ENCODE measurements at regions not wholly inside any gene's neighbourhood (a gene's known extent, or its start where the extent isn't known, plus 50 kb on each side); places are given as distances from the start of the nearest gene placed in this dataset.

DNA sequence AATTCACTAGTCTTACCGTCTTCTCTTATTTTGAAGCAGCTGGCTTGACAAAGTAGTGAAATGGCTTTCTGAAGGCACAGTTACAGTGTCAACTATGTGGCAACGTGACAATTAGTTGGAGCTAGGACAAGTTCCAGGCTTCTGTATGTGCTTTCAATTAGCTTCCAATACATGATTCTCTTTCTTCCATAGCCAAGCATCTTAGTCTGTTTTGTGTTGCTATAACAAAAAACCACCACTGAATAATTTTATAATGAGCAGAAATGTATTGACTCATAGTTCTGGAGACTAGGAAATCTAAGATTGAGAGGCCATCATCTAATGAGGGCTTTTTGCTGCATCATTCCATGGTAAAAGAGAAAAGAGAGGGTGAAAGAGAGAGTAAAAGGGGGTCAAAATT is 365.1 kb upstream of the PLSCR5 start:
- TF ChIP-seq CTCF (conservative IDR thresholded peaks at IDR 0.05; ENCODE audit: low read length) (no peak), EZH2phosphoT487 (IDR thresholded peaks at IDR 0.05; ENCODE audit: borderline replicate concordance) (no peak)
